ENCODE measurements at regions not wholly inside any gene's neighbourhood (a gene's known extent, or its start where the extent isn't known, plus 50 kb on each side); places are given as distances from the start of the nearest gene placed in this dataset.

DNA sequence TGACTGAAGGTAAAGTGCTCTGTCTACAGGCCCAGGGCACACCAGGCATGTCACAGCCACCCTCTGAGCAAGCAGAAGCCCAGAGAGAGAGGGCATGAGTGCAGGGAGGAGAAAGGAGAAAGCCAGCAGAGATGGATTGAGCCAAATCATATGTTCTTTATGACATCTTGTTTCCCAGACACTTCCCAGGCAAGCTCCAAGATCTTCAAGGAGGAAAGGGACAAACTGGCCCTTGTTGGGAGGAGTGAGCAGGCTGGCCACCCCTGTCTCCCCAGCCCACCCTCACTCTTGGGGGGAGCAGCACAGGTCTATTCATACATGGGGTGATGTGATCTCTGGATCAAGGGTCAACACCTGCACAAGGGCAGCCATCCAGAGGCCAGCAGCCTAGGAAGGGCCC is 298.8 kb downstream of the UQCRFS1 start:
- Histone ChIP-seq H3K27me3 (ENCODE audit: insufficient read depth, low read length, poor library complexity, severe bottlenecking) (no peaks in the 10 kb centered on the region), H3K9me3 (ENCODE audit: insufficient read depth, low read depth, low read length) (peaks cover 6% of the 10 kb centered on the region; the same call in 1 of the 2 replicates), H3K4me1 (ENCODE audit: insufficient read depth, low read length, poor library complexity, severe bottlenecking) (no peaks in the 10 kb centered on the region), H4K20me1 (ENCODE audit: insufficient read depth, low read length, poor library complexity, severe bottlenecking) (no peaks in the 10 kb centered on the region), H3K4me3 (ENCODE audit: low read length, poor library complexity, severe bottlenecking) (no peak overlapping the region), H3K9me2 (replicated peaks; ENCODE audit: low read depth, low read length) (no peaks in the 10 kb centered on the region), H2AFZ (ENCODE audit: low read length) (no peak overlapping the region), H3F3A (ENCODE audit: low read depth) (no peaks in the 10 kb centered on the region), H3K79me2 (ENCODE audit: insufficient read depth, low read length) (no peaks in the 10 kb centered on the region), H3K36me3 (ENCODE audit: insufficient read depth, low read length) (no peaks in the 10 kb centered on the region), H3K4me2 (ENCODE audit: low read depth, low read length, poor library complexity, severe bottlenecking) (no peak overlapping the region), H3K9ac (ENCODE audit: low read depth, low read length, poor library complexity, severe bottlenecking) (no peak overlapping the region)
- TF ChIP-seq EZH2phosphoT487 (IDR thresholded peaks at IDR 0.05; ENCODE audit: borderline replicate concordance): no peak
- TF ChIP-seq, protein P1, sequence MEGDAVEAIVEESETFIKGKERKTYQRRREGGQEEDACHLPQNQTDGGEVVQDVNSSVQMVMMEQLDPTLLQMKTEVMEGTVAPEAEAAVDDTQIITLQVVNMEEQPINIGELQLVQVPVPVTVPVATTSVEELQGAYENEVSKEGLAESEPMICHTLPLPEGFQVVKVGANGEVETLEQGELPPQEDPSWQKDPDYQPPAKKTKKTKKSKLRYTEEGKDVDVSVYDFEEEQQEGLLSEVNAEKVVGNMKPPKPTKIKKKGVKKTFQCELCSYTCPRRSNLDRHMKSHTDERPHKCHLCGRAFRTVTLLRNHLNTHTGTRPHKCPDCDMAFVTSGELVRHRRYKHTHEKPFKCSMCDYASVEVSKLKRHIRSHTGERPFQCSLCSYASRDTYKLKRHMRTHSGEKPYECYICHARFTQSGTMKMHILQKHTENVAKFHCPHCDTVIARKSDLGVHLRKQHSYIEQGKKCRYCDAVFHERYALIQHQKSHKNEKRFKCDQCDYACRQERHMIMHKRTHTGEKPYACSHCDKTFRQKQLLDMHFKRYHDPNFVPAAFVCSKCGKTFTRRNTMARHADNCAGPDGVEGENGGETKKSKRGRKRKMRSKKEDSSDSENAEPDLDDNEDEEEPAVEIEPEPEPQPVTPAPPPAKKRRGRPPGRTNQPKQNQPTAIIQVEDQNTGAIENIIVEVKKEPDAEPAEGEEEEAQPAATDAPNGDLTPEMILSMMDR (conservative IDR thresholded peaks at IDR 0.05; ENCODE audit: low read length): no peak

DNA sequence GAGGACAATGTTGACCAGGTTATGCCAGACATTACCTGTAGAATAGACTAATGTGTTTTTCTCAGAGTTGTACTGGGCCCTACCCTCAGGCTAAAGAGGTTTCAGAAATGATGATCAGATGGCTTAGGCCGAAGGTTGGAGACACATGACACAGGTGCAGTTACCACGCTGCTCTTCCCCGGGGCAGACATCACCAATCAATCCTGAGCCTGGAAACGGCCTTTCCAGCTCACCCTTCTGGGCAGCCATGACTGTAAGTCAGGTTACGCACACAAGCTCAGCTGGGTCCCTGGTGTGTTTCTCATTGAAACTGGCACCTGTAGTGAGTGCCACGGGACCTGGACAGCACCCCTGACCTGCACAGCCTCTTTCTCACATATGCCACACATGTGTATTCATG is 299.3 kb downstream of the UQCRFS1 start:
- Histone ChIP-seq H3K9me3 (ENCODE audit: insufficient read depth, low read depth, low read length) (peaks cover 6% of the 10 kb centered on the region; the same call in 1 of the 2 replicates), H3K27me3 (ENCODE audit: insufficient read depth, low read length, poor library complexity, severe bottlenecking) (no peaks in the 10 kb centered on the region), H3K9ac (ENCODE audit: low read depth, low read length, poor library complexity, severe bottlenecking) (no peak overlapping the region), H4K20me1 (ENCODE audit: insufficient read depth, low read length, poor library complexity, severe bottlenecking) (no peaks in the 10 kb centered on the region), H3F3A (ENCODE audit: low read depth) (no peaks in the 10 kb centered on the region), H3K79me2 (ENCODE audit: insufficient read depth, low read length) (no peaks in the 10 kb centered on the region), H3K9me2 (replicated peaks; ENCODE audit: low read depth, low read length) (no peaks in the 10 kb centered on the region), H3K4me1 (ENCODE audit: insufficient read depth, low read length, poor library complexity, severe bottlenecking) (no peaks in the 10 kb centered on the region), H2AFZ (ENCODE audit: low read length) (no peak overlapping the region), H3K4me3 (ENCODE audit: low read length, poor library complexity, severe bottlenecking) (no peak overlapping the region), H3K4me2 (ENCODE audit: low read depth, low read length, poor library complexity, severe bottlenecking) (no peak overlapping the region), H3K36me3 (ENCODE audit: insufficient read depth, low read length) (no peaks in the 10 kb centered on the region)
- no peak for TF ChIP-seq EZH2phosphoT487 (IDR thresholded peaks at IDR 0.05; ENCODE audit: borderline replicate concordance)
- TF ChIP-seq, protein P1 (conservative IDR thresholded peaks at IDR 0.05; ENCODE audit: low read length): no peak

DNA sequence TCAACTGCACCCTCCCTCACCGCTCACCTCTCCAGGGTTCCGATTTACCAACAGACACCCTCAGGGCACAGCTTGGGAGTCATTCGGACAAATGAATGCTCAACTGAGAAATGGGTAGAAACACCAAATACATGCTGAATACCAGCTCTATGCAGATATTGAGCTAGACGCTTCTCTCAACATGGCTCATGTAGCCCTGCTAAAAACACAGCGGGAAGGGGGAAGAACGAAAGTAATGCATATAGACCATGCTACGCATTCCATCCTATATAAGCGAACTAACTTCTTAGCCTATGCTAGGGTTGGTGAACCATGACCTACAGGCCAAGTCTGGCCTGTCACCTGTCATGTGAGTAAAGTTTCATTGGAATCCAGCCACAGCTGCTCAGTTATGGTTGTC is 304.0 kb downstream of the UQCRFS1 start:
- Histone ChIP-seq H3K4me1 (ENCODE audit: insufficient read depth, low read length, poor library complexity, severe bottlenecking) (no peaks in the 10 kb centered on the region), H3K9ac (ENCODE audit: low read depth, low read length, poor library complexity, severe bottlenecking) (no peak overlapping the region), H3F3A (ENCODE audit: low read depth) (no peaks in the 10 kb centered on the region), H3K9me3 (ENCODE audit: insufficient read depth, low read depth, low read length) (peaks cover 3% of the 10 kb centered on the region; the same call in 1 of the 2 replicates), H4K20me1 (ENCODE audit: insufficient read depth, low read length, poor library complexity, severe bottlenecking) (no peaks in the 10 kb centered on the region), H3K27me3 (ENCODE audit: insufficient read depth, low read length, poor library complexity, severe bottlenecking) (no peaks in the 10 kb centered on the region), H3K79me2 (ENCODE audit: insufficient read depth, low read length) (no peaks in the 10 kb centered on the region), H3K9me2 (replicated peaks; ENCODE audit: low read depth, low read length) (no peaks in the 10 kb centered on the region), H2AFZ (ENCODE audit: low read length) (no peak overlapping the region), H3K36me3 (ENCODE audit: insufficient read depth, low read length) (no peaks in the 10 kb centered on the region), H3K4me3 (ENCODE audit: low read length, poor library complexity, severe bottlenecking) (no peak overlapping the region), H3K4me2 (ENCODE audit: low read depth, low read length, poor library complexity, severe bottlenecking) (no peak overlapping the region)
- TF ChIP-seq, protein P1 (conservative IDR thresholded peaks at IDR 0.05; ENCODE audit: low read length): no peak
- TF ChIP-seq EZH2phosphoT487 (IDR thresholded peaks at IDR 0.05; ENCODE audit: borderline replicate concordance): no peak

Measured in Loucy (cell line).